GM19239 (cell line): ENCODE measurements at regions not wholly inside any gene's neighbourhood (a gene's known extent, or its start where the extent isn't known, plus 50 kb on each side); places are given as distances from the start of the nearest gene placed in this dataset.
"Not testable (repeated sequence)": the region's sequence is repeated elsewhere in the genome, so short reads cannot be mapped to it uniquely, and the experiment has no call there.

ENCODE experiments used
- DNase-seq: peaks from one replicate; pipeline ENCODE4 v3.0.0; 2011; ENCODE audit warnings: low spot score; ENCODE audit not compliant: insufficient read length
- FAIRE-seq: peaks from 2 replicates; lab custom pipeline; 2011; peaks lifted over from hg19 to GRCh38; lab: Jason Lieb, UNC

DNA sequence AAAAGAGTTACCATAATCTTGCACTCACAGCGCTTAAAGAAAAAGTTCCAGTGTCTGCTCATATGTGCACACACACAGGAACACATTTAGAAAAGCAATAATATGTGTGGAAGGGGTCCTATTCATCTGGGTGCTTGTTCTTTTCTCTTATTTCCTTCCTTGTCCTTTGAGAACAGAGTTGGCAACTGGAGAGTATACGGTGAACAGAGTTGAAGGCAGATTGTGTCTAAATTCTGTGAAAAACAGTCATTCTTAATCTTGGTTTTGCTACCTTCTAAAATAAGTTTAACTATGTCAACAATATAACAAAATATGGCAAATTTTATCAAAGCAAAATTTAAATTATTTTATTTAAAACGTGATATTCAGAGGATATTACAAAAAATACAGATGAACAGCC is 365.1 kb upstream of the NOCT start:
- FAIRE-seq (no peak), DNase-seq (no peak)

DNA sequence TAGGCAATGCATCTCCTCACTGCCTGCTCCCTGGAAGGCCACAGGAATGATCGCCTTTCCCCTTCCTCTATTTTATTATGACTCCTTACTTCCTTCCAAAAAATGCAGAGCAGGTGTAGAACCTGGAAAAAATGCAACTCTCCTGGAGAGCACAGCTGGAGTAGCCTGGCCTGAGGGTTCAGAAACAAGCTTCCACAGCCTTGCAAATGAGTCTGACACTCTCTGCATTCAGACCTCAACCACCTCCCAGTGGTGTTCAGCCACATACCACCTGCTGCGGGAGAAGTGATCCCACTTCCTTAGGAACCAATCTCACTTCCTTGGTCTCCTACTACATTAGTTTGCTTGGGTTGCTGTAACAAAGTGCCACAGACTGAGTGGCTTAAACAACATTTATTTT is 368.1 kb upstream of the NOCT start:
- DNase-seq (no peak), FAIRE-seq (no peak)

DNA sequence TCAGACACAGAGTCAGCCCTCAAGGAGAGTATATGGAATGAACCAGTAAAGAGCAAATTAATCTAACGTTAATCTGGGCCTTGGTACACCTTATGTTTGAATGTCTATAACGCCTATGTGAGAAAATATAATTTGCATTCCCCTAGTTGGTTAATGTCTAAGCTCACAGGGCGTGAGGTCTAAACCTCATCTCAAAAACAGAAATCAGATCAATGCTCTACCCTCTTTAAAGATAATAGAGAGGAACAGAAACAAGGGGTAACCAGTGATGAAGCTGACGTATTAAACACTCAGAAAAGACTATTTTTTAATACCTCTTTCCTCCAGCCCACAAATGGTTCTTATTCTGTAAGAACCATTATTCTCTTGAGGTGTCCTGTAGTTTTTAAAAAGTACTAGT is 369.2 kb upstream of the NOCT start:
- FAIRE-seq, result no peak
- no peak for DNase-seq

DNA sequence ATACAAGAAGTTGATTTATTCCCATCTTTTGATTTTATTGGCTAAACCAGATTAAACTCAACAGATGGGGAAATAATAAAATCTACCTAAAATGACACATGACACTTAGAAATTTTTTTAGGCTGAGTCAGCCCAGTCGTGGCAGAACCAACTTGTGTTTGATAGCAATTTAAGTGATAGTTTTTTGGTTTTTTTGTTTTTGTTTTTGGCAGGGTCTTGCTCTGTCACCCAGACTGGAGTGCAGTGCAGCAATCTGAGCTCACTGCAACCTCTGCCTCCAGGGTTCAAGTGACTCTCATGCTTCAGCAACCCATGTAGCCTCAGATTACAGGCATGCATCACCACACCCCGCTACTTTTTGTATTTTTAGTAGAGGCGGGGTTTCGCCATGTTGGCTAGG is 370.3 kb upstream of the NOCT start:
- DNase-seq (no peak), FAIRE-seq (no peak)

DNA sequence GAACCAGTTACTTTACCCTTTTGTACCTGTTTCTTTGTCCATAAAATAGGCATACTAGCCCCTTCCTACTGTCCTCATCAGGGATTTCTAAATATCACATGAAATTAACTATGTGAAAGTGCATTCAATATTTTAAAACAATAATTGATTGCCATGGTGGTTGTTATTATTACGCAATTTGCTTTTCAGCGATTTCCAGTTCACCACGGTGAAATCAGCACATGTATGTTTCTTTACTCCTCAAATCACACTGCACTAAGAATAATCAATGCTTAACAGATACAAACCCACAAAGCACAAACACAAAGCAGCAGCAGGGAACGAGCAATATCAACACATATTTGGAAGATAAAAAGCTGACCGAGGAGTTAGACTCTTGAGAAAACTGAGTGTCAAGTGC is 371.3 kb upstream of the NOCT start:
- no peak for FAIRE-seq
- DNase-seq, result no peak

DNA sequence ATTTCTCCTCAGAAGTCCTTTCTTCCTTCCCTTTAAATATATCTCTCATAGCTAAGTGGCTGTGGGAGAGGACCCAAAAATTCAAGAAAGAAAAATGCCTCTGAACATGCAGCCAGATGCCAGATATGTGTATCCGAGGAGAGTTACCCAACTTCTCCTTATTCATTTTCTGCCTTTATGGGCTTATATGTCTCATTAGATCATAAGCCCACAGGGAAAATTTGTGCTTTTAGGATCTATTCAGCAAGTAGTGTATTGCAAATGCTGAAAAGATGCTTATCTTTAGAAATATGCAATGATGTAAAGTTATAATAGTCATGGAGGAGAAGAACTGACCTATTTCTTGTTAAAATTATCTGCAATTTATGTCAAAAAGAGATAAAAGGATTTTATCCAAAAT is 371.8 kb upstream of the NOCT start:
- FAIRE-seq (no peak), DNase-seq (no peak)

DNA sequence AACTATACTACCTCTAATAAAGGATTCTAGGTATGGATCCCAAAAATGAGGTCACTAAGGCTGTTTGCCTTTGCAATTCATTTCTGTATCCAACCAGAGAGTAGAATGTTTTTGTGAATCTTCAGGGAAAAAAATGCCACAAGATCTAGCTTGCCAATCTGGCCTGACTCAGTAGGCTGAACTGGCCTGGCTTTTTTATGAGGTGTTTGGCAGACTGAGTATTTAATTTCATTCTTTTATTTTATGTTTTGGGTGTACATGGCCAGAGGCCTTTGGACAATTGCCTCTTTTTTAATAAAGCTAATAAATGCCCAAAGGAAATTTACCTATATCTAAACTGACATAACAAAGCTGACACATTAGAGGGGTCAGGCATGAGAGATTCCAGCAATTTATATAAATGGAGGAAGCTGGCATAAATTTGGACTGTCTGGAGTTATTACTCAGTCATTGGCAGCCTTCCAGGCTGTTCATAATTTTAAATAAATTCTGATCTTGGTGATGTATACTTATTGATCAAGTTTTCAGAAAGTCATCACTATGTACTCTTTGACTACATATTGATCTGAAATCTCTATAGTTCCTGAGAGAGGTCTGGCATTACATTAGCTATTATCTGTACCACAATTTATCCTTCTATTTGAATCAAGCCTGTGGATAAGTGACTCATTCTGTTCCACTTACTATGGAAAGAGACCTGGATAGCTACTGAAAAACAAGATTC is 376.4 kb upstream of the NOCT start:
- DNase-seq (no peak), FAIRE-seq (no peak)

DNA sequence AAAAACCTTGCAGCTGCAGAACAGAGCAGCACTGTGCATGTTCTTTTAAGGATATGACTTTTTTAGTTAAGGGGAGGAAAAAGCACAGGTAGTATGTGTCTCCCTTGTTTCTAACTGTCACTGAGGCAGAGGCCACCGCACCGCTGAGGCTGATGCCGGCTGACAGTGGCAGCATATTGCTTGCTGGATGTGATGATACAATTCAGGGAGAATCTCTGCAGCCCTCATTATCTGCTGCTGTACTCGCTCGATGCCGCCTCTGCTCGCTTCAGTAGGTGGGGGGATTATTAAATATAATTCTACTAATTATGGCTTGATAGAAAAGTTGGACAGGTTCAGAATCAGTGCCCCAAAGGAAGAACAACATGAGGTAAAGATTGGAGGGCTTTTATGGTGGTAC is 378.8 kb upstream of the NOCT start:
- FAIRE-seq, result no peak

DNA sequence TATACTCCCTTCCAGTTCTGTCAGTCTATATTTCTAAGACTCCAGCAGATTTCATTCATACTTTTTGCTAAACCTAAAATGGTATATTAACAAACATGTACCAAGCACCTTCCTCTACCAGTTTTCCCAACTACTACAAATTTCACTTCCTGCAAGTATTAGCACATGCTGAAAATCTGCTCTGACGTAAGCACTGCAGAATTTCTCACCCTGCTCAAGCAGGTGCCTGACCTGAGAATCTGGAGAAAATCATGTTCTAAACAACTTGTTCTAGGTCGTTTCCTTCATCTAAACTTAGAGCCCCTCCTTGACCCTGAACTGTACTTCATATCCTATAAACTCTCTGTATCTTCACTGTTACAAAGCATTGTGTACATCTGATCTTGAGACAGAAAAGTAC is 380.7 kb upstream of the NOCT start:
- no peak for FAIRE-seq
- DNase-seq, result no peak

More for the DNA sequence above, 378.8 kb upstream of the NOCT start:
- no peak for DNase-seq

DNA sequence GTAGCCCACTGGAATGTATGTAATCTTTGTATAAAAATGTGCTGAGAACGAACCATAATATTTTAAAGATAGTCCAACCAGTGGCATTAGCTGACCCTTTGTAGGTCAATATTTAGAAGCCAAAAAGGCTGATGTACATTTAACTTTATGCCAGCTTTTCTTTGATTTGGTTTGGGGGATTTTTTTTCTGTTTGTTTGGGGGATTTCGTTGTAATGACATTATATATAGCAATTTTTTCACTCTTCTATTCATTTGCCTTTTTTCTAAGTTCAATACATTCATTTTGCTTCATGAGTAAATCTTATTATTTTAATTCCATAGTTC is 382.0 kb upstream of the NOCT start:
- no peak for DNase-seq
- no peak for FAIRE-seq

DNA sequence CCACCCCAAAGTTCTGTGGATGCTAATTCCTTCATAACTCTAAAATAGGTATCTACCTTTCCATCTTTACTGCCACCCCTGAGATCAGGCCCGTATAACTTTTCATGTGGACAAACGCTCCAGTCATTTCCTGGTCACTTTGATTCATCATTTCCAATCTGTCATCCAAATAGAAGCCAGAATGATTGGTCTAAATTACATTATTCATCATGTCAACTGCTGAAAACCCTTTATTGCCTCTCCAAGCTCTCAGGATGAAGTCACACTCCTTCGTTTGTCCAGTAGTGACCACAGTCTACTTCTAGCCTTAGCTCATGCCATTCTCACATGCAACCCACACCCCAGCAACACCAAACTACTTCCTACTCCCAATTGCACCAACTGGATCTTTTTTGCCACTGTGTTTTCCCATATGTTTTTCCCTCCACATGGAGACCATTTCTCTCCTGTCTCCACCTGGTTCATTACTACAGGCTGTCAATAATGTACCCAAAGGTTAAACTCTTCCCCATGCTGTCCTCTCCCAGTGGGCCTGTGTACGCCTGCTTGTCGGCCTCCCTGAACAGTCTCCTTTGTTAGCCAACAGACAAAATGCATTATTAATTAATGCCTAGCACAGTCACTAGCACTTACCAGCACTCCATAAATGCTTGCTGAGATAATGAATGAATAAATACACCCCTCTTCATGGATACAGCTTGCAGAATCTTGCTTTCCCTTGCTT is 382.6 kb upstream of the NOCT start:
- DNase-seq (no peak), FAIRE-seq (no peak)

DNA sequence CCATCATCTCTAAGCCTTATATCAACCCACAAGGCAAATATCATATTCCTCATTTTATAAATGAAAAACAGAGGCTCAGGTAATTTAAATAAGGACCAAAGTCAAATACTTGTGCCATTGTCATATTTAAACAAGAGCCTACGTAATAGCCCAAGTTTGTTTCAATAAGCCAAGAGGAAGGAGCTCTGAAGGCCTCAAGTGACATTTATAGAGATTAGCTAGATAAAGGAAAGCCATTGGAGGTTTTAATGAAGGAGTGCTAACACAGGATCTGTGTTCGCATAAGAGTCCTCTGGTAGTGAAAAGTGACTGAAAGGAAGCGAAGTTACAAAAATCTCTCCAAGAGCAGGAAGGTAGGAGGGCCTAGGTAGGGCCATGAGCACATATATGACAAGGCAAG is 384.9 kb upstream of the NOCT start:
- DNase-seq, result no peak
- FAIRE-seq, result no peak

DNA sequence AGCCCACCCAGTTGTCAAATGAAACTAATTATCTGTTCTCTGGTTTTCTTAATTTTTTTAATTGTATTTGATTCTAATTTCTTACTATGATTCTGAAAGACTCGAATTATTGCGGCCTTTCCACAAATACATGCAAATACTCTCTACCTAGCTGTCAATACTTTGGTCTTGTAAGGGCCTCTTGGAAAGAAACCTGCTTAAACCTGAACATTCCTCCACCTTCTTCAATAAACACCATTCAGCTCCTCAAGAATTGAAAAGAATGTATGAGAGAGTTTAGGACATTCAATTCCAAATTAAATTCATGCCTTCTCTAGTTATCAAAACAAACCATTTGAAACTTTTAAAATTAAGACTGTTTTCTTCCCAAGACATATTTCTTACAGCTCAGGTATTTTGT is 385.9 kb upstream of the NOCT start:
- DNase-seq, result no peak
- no peak for FAIRE-seq

DNA sequence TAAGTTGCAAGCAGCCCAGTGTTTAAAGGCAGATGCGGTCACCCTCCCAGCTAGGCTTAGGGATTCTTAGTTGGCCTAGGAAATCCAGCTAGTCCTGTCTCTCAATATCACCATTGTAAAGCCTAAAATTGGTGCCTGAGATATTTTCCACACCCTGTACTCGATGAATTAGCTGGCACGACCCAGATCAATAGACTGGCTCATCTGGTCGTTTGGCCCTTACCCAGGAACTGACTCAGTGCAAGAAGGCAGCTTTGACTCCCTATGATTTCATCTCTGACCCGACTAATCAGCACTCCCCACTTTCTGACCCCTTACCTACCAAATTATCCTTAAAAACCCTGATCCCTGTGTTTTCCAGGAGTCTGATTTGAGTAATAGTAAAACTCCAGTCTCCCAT is 384.9 kb upstream of the SLC7A11 start:
- FAIRE-seq (no peak), DNase-seq (no peak)

DNA sequence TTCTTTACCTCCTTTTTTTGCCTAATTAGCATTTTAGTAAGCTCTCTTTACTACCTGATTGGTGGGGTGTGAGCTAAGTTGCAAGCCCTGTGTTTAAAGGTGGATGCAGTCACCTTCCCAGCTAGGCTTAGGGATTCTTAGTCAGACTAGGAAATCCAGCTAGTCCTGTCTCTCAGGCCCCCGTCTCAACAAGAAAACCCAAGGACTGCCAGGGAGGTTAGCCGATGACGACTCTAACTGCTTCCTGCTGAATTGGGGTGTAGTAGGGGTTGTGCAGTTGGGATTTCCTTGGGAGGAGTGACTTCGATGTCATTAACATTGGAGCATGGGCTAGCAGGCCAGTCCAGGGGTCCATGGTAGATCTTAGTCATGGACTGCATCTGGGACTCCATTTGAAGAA is 380.2 kb upstream of the SLC7A11 start:
- FAIRE-seq, DNase-seq: not testable (repeated sequence)

DNA sequence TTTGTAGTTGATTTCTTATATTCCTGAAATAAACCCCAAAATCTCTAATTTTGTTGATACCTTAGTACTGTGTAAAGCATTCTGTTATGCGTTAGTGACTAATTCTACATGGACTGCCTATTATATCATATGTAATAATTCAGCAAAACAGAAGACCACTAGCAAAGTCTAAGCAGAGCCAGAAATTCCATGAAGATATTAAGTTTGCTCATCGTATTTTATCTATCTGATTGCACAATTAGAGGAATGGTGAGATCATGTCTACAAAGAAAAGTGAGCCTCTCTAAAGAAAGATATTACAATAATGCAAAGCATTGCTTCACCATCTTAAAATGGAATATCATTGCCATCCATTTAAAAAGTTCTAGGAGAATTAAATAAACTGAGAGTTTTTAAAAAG is 374.6 kb upstream of the SLC7A11 start:
- FAIRE-seq (no peak), DNase-seq (no peak)

DNA sequence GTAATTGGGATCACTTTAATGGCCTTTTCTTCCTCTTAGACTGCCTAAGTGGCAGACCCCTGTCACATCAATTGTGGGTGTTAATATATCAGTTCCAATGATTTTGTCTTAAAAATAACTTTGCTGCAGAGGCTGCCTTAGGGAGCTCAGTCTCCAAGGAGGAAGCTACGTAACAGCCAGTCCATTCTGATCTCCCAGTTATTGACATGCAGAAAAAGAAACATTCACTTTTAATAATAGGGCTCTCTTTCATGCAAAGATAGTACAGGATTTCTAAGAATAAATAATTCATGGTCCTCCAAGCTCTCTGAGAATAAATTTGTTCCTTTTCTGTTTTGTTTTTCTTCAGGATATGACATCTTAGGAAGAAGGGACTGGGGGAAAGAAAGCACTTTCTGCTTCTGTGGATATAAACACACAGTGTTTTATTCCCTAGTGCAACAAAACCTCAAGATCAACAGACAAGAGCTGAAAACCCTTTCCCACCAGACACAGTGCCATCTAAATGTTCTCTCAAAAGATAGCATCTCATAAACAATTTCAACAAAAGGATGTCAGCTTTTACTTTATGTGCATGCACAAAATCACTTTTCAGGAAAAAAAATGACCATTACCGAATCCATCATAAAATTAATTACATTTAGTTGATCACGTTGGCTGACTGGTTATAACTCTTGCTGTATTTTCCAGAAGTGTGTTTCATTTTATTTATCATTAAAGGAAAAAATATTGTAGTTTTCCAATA is 372.4 kb upstream of the SLC7A11 start:
- DNase-seq (no peak), FAIRE-seq (no peak)

DNA sequence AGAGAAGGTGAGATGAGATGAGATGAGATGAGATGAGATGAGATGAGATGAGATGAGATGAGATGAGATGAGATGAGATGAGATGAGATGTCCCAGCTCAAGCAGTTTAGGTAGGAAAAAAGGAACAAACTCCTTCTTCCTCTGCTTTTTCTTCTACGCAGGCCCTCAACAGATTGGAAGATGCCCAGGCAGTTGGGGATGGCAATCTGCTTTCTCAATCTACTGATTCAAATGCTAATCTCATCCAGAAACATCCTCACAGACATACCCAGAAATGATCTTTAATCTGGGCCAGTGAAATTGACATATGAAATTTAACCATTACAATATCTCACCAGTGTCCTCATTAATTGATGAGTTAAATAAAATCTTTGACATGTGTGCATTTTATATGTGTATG is 370.3 kb upstream of the SLC7A11 start:
- DNase-seq (no peak), FAIRE-seq (no peak)

DNA sequence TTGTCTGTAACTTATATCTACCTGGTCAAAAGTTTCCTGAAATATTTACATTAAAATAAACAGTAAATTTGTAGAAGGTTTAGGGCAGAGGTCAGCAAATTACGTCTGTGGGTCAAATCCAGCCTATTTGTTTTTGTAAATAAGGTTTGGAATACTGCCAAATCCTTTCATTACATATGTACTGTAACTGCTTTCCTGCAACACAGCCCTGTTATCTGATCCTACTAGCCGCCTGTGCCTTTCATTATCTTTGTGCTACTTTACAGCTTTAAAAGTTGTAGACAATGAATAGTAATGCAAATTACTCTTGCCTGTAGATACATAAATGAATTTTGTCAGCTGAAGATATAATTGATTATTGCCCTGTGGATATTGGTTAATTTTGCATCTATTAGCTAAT is 369.6 kb upstream of the SLC7A11 start:
- no peak for FAIRE-seq
- no peak for DNase-seq

DNA sequence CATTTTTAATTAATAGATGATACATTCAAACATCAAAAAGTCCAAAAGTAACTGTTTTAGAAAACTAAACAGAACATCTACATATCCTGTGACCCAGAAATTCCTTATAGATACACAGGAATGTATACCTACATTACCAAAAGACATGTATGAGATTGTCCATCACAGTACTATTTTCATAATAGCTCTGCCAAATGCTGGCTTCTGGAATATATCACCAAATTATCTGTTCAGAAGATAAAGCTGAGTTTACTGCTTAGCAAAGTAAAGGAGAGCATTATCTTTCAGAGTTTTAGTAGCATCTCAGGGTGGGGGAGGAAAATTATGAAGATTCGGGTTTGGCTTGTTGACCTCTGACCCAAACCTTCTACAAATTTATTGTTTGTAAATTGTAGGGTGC is 368.9 kb upstream of the SLC7A11 start:
- FAIRE-seq (no peak), DNase-seq (no peak)

DNA sequence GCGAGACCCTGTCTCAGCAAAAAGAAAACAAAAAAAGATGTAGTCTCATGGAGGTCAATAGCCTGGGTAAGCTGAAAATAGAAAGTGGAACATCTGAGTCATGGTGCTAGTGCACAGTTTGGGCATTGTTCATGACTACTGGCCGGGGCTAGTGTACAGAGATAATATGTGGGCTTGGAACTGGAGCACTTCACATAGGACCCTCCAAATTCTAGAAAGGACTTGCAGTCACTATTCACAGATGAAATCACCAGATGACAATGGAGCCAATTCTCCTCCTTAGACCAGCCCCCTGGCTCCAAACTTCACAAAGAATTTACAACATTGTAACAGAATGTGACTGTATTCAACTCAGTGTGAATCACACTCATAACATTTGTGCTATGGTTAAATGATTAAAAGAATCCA is 367.8 kb upstream of the SLC7A11 start:
- FAIRE-seq, result no peak
- DNase-seq, result no peak

DNA sequence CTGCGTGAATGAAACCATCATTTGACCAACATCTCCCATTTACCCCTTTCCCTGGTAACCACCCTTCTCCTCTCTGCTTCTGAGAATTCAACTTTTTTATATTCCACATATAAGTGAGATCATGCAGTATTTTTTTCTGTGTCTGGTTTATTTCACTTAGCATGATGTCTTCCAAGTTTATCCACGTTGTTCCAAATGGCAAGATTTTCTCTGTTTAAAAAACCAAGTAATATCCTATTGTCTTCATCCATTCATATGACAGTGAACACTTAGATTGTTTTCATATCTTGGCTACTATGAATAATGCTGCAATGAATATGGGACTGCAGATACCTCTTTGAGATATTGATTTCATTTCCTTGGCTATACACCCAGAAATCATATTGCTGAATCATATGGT is 362.4 kb upstream of the SLC7A11 start:
- DNase-seq (no peak), FAIRE-seq (no peak)
